Brain microvascular endothelial cell (primary cell): ENCODE measurements at regions not wholly inside any gene's neighbourhood (a gene's known extent, or its start where the extent isn't known, plus 50 kb on each side); places are given as distances from the start of the nearest gene placed in this dataset.
"Not testable (repeated sequence)": the region's sequence is repeated elsewhere in the genome, so short reads cannot be mapped to it uniquely, and the experiment has no call there.

Source experiments
- DNase-seq: peaks from one replicate; pipeline ENCODE4 v3.0.0-alpha.2; 2020
- H3K27ac ChIP-seq: fragments of 250-450 bp; sonication (Bioruptor Pico); 2 replicates; pipeline ENCODE4 v1.5.1; 2020; ENCODE audit warnings: mild to moderate bottlenecking, moderate library complexity
- H3K27me3 ChIP-seq: fragments of 250-450 bp; sonication (Bioruptor Pico); replicated peaks from 2 replicates; pipeline ENCODE4 v1.5.1; 2020; ENCODE audit warnings: mild to moderate bottlenecking
- H3K36me3 ChIP-seq: fragments of 250-450 bp; sonication (Bioruptor Pico); replicated peaks from 2 replicates; pipeline ENCODE4 v1.5.1; 2020; ENCODE audit warnings: mild to moderate bottlenecking
- H3K4me3 ChIP-seq: 2 replicates; pipeline ENCODE4 v1.5.1; 2011; ENCODE audit warnings: low read depth, mild to moderate bottlenecking, control low read depth, low read length, moderate library complexity
- in situ Hi-C: cut with HindIII; loops from 2 replicates; pipeline ENCODE4 v1.10.0; 2017; ENCODE audit warnings: low sequenced_read_pairs, low pct_ligation_motif_present
- TF ChIP-seq, protein P1 (sequence below): IDR thresholded peaks from 2 replicates; pipeline ENCODE4 v1.5.1; 2011; ENCODE audit warnings: low read depth, mild to moderate bottlenecking, moderate library complexity, low read length, control low read depth, inconsistent platforms; ENCODE audit errors: missing control alignments

DNA sequence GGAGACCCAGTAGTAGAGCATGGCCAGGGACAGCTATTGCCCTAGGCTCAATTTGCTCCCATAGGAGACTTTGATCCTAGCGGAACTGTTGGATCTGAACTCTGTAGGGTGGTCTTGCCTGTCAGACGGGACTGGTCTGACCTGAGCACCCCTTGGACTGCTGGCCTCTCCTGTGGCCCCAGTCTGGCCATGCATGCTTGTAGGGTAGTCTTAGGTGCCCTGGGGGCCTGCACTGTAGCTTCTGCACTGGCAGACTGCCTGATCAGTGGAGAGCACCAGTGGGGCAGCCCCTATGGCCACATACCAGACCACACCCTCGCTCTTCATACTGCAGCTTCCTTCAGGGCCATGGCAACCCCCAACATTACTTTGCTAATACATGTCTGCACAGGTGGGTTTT lies 396.1 kb upstream of the GRAMD2B start:
- Histone ChIP-seq H3K27me3 (no peaks in the 10 kb centered on the region), H3K27ac (no peak overlapping the region), H3K4me3 (no peak overlapping the region), H3K36me3 (no peaks in the 10 kb centered on the region)
- TF ChIP-seq, protein P1, sequence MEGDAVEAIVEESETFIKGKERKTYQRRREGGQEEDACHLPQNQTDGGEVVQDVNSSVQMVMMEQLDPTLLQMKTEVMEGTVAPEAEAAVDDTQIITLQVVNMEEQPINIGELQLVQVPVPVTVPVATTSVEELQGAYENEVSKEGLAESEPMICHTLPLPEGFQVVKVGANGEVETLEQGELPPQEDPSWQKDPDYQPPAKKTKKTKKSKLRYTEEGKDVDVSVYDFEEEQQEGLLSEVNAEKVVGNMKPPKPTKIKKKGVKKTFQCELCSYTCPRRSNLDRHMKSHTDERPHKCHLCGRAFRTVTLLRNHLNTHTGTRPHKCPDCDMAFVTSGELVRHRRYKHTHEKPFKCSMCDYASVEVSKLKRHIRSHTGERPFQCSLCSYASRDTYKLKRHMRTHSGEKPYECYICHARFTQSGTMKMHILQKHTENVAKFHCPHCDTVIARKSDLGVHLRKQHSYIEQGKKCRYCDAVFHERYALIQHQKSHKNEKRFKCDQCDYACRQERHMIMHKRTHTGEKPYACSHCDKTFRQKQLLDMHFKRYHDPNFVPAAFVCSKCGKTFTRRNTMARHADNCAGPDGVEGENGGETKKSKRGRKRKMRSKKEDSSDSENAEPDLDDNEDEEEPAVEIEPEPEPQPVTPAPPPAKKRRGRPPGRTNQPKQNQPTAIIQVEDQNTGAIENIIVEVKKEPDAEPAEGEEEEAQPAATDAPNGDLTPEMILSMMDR = no peak
- no peak for DNase-seq
- in situ Hi-C loops = no loop called here

DNA sequence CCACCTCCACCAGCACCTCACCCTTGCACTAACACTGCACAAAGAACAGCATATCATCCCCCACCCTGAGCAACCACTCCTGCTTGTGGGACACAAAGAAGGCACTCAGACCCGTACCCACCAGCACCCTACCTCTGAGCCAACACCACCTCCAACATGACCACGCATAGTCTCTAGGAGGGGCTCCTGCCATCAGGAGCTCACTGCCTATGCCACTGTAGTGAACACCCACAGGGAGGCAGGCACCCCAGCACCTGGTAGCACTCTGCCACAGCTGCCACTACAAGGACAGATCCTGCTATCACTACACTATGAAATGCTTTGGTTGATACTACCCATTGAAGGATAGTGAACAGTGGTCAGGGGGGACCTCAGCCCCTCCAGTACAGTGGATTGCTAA lies 395.6 kb upstream of the GRAMD2B start:
- H3K36me3 ChIP-seq = no peaks in the 10 kb centered on the region
- in situ Hi-C loops = no loop called here
- DNase-seq = no peak
- no peaks in the 10 kb centered on the region for H3K27me3 ChIP-seq
- no peak overlapping the region for H3K27ac ChIP-seq
- TF ChIP-seq, protein P1 = no peak
- no peak overlapping the region for H3K4me3 ChIP-seq

DNA sequence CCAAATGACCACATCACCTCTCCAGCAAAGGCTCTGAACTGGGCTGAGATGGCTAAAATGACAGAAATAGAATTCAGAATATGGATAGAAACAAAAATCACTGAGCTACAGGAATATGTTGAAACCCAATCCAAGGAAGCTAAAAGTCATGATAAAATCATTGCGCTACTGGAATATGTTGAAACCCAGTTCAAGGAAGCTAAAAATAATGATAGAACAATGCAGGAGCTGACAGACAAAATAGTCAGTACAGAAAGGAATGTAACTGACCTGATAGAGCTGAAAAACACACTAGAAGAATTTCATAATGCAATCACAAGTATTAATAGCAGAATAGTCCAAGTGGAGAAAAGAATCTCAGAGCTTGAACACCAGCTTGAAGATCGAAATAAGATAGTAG lies 394.9 kb upstream of the GRAMD2B start:
- no peak for DNase-seq
- in situ Hi-C loops = no loop called here
- Histone ChIP-seq H3K4me3 (no peak overlapping the region), H3K27me3 (no peaks in the 10 kb centered on the region), H3K36me3 (no peaks in the 10 kb centered on the region), H3K27ac (no peak overlapping the region)
- TF ChIP-seq, protein P1 = no peak

DNA sequence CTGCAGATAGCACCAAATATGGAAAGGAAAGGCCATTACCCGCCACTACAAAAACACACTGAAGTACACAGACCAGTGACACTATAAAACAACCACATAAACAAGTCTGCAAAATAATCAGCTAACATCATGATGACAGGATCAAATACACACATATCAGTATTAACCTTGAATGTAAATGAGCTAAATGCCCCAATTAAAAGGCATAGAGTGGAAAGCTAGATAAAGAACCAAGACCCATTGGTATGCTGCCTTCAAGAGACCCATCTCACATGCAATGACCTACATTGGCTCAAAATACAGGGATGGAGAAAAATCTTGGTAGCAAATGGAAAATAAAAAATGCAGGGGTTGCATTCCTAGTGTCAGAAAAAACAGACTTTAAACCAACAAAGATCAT lies 393.9 kb upstream of the GRAMD2B start:
- in situ Hi-C loops, DNase-seq, H3K27me3 ChIP-seq, H3K36me3 ChIP-seq, H3K4me3 ChIP-seq, H3K27ac ChIP-seq: not testable (repeated sequence)

DNA sequence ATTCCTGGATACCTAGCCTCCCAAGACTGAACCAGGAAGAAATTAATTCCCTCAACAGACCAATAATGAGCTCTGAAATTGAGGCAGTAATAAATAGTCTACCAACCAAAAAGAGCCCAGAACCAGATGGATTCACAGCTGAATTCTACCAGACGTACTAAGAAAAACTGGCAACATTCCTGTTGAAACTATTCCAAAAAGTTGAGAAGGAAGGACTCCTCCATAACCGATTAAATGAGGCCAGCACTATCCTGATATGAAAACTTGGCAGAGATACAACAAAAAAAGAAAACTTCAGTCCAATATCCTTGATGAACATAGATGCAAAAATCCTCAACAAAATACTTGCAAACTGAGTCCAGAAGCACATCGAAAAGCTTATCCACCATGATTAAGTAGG lies 392.5 kb upstream of the GRAMD2B start:
- TF ChIP-seq, protein P1 = no peak
- H3K36me3 ChIP-seq = no peaks in the 10 kb centered on the region
- H3K4me3 ChIP-seq = no peak overlapping the region
- in situ Hi-C loops = no loop called here
- H3K27ac ChIP-seq = no peak overlapping the region
- DNase-seq = no peak
- no peaks in the 10 kb centered on the region for H3K27me3 ChIP-seq

DNA sequence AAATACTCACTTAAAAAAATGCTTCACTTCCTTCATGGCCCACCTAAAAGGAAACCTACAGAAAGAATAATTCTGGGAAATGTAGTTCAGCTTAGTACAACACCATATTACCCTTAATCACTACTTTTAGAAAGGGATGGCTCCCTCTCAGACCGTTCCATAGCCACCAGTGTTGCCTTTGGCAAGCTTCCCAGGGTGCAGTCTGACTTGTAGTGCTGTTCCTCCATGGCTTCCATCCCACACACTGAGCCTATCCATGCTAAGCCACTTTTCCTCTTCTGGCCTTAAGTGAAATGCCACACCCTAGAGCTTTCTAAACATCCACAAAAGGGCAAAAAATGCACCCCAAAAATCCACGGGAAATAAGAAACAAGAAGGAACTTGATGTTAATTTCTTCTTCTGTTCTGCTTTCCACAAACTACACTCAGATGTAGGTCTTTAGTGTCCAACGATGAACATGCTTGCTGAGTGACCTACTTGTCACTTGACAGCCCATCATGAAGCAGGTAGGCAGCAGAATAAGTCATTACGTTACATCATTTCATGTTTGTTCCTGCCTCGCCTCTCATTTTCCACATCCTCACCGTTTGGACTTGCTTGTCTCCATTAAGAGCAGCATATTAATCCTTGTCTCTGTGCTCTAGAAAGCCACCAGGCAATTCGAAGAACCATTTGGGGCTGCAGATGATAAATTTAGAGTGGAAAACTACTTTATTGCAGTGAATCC lies 391.1 kb upstream of the GRAMD2B start:
- TF ChIP-seq, protein P1 = no peak

More for the DNA sequence above, 391.1 kb upstream of the GRAMD2B start:
- Histone ChIP-seq H3K36me3 (no peaks in the 10 kb centered on the region), H3K27me3 (no peaks in the 10 kb centered on the region), H3K4me3 (no peak overlapping the region), H3K27ac (no peak overlapping the region)
- in situ Hi-C loops = no loop called here
- DNase-seq = peak; percentile 84
